WTC11 (cell line): ENCODE measurements at regions not wholly inside any gene's neighbourhood (a gene's known extent, or its start where the extent isn't known, plus 50 kb on each side); places are given as distances from the start of the nearest gene placed in this dataset.

ENCODE experiments used
- ATAC-seq: fragments of 200-7000 bp; cut with Tn5 transposase; 2 replicates; pipeline ENCODE4 v1.10.0; 2021; ENCODE audit warnings: mild to moderate bottlenecking, moderate library complexity
- CTCF ChIA-PET: fragments of 300-600 bp; sonication (Branson Sonifier 250); formaldehyde crosslinking; loops from one replicate; lab custom pipeline; 2021; ENCODE audit warnings: antibody characterized with exemption; lab: Charles Lee
- POLR2A ChIA-PET: fragments of 350-600 bp; sonication (Branson Sonifier 250); formaldehyde crosslinking; loops from one replicate; lab custom pipeline; 2021; ENCODE audit warnings: antibody characterized with exemption; lab: Charles Lee
- DNase-seq: peaks from one replicate; pipeline ENCODE4 v3.0.0; 2021; ENCODE audit warnings: low spot score
- H3K27ac Mint-ChIP-seq: 2 replicates; pipeline ENCODE4 v1.8.0; 2021; ENCODE audit warnings: mixed read lengths
- H3K27me3 Mint-ChIP-seq: 2 replicates; pipeline ENCODE4 v1.8.0; 2021; ENCODE audit warnings: low read depth, mild to moderate bottlenecking, moderate library complexity, mixed read lengths
- H3K36me3 Mint-ChIP-seq: 2 replicates; pipeline ENCODE4 v1.8.0; 2021; ENCODE audit warnings: mixed read lengths
- H3K4me1 Mint-ChIP-seq: 2 replicates; pipeline ENCODE4 v1.8.0; 2022; ENCODE audit warnings: mixed read lengths
- H3K4me3 Mint-ChIP-seq: 2 replicates; pipeline ENCODE4 v1.8.0; 2021; ENCODE audit warnings: mild to moderate bottlenecking, moderate library complexity, mixed read lengths
- H3K9me3 Mint-ChIP-seq: 2 replicates; pipeline ENCODE4 v1.8.0; 2021; ENCODE audit warnings: mixed read lengths
- CREM ChIP-seq: sonication (generic); formaldehyde crosslinking; IDR thresholded peaks from 2 replicates; pipeline ENCODE4 v1.8.1; 2022; ENCODE audit warnings: mild to moderate bottlenecking, missing genetic modification reagents, moderate library complexity
- ESRRA ChIP-seq: sonication (generic); formaldehyde crosslinking; IDR thresholded peaks from 2 replicates; pipeline ENCODE4 v1.8.1; 2022; ENCODE audit warnings: mild to moderate bottlenecking, missing genetic modification reagents, borderline replicate concordance
- GTF2I ChIP-seq: fragments of 250-450 bp; sonication (Bioruptor Pico); conservative IDR thresholded peaks from 2 replicates; pipeline ENCODE4 v1.4.0; 2021; ENCODE audit warnings: mild to moderate bottlenecking
- IRF2 ChIP-seq: sonication (generic); formaldehyde crosslinking; IDR thresholded peaks from 2 replicates; pipeline ENCODE4 v1.8.0; 2022; ENCODE audit warnings: low read depth, missing genetic modification reagents, borderline replicate concordance
- KAT7 ChIP-seq: sonication (generic); formaldehyde crosslinking; IDR thresholded peaks from 2 replicates; pipeline ENCODE4 v1.8.1; 2023; ENCODE audit warnings: missing genetic modification reagents, mild to moderate bottlenecking, borderline replicate concordance
- NFATC4 ChIP-seq: fragments of 250-450 bp; sonication (Bioruptor Pico); IDR thresholded peaks from 2 replicates; pipeline ENCODE4 v1.9.0; 2021; ENCODE audit warnings: mild to moderate bottlenecking
- NFE2L1 ChIP-seq: sonication (generic); formaldehyde crosslinking; IDR thresholded peaks from 2 replicates; pipeline ENCODE4 v1.8.1; 2023; ENCODE audit warnings: missing genetic modification reagents
- RORB ChIP-seq: fragments of 250-450 bp; sonication (Bioruptor Pico); IDR thresholded peaks from 2 replicates; pipeline ENCODE4 v1.9.0; 2021; ENCODE audit warnings: mild to moderate bottlenecking
- SMAD4 ChIP-seq: sonication (generic); formaldehyde crosslinking; IDR thresholded peaks from 2 replicates; pipeline ENCODE4 v1.8.0; 2022; ENCODE audit warnings: mild to moderate bottlenecking, missing genetic modification reagents
- USF2 ChIP-seq: sonication (generic); formaldehyde crosslinking; IDR thresholded peaks from 2 replicates; pipeline ENCODE4 v1.8.1; 2023; ENCODE audit warnings: mild to moderate bottlenecking, missing genetic modification reagents, moderate library complexity
- ZNF138 ChIP-seq: sonication (generic); formaldehyde crosslinking; conservative IDR thresholded peaks from 2 replicates; pipeline ENCODE4 v1.8.1; 2022; ENCODE audit warnings: mild to moderate bottlenecking, moderate library complexity, missing genetic modification reagents
- ZNF263 ChIP-seq: sonication (generic); formaldehyde crosslinking; IDR thresholded peaks from 2 replicates; pipeline ENCODE4 v1.8.1; 2022; ENCODE audit warnings: low read depth, mild to moderate bottlenecking, moderate library complexity, missing genetic modification reagents
- ZNF396 ChIP-seq: fragments of 250-450 bp; sonication (Bioruptor Pico); IDR thresholded peaks from 2 replicates; pipeline ENCODE4 v1.8.0; 2021; ENCODE audit warnings: mild to moderate bottlenecking, moderate library complexity, borderline replicate concordance
- ZNF423 ChIP-seq: fragments of 250-450 bp; sonication (Bioruptor Pico); IDR thresholded peaks from 2 replicates; pipeline ENCODE4 v2.1.2; 2022; ENCODE audit warnings: mild to moderate bottlenecking, moderate library complexity
- ZSCAN18 ChIP-seq: fragments of 250-450 bp; sonication (Bioruptor Pico); IDR thresholded peaks from 2 replicates; pipeline ENCODE4 v2.1.2; 2022; ENCODE audit warnings: mild to moderate bottlenecking, moderate library complexity
- TF ChIP-seq, protein P1 (sequence below): sonication (generic); formaldehyde crosslinking; IDR thresholded peaks from 2 replicates; pipeline ENCODE4 v1.8.0; 2022; ENCODE audit warnings: mild to moderate bottlenecking, missing genetic modification reagents
- TF ChIP-seq, protein P2 (sequence below): fragments of 250-450 bp; sonication (Bioruptor Pico); IDR thresholded peaks from 2 replicates; pipeline ENCODE4 v1.9.0; 2021; ENCODE audit warnings: mild to moderate bottlenecking
- TF ChIP-seq, protein P3 (sequence below): sonication (generic); formaldehyde crosslinking; IDR thresholded peaks from 2 replicates; pipeline ENCODE4 v1.8.1; 2023; ENCODE audit warnings: mild to moderate bottlenecking, missing genetic modification reagents, borderline replicate concordance

DNA sequence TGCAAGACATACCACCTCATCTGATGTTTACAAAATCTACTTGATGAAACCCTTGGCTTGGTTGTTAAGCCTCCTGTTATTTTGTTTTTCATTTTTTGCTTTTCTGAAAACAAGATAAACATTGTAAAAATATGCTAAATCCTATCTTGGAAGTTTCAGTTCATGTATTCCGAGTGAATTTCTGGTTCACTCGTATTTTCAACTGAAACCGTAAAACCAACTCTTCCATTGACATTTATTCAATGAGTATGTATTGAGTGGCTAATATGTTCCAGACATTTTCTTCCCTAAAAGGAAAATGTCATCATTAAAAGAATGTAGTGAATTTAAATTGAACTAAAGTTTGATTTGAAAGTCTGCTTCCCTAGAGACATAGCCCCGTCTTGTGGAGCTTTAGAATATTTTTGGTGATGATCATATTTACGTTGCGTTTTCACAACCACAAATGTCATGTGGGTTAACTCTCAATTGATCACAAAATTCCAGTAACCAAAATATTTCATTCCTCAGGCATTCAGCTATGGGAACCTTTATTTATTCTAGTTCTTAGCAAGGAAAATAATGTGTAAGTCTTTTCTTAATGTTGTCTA, 204.2 kb downstream of the MBD2 start (continued):
- no peak for TF ChIP-seq ZNF423

- H3K9me3 Mint-ChIP-seq, result no peaks in the 10 kb centered on the region
- H3K4me1 Mint-ChIP-seq, result 0 out of 2 replicates have a peak, but pooled peaks cover 2% of the 10 kb centered on the region
- POLR2A ChIA-PET, result no interaction called here
- TF ChIP-seq USF2 (CRISPR knock-in tag), result no peak
- TF ChIP-seq, protein P1, sequence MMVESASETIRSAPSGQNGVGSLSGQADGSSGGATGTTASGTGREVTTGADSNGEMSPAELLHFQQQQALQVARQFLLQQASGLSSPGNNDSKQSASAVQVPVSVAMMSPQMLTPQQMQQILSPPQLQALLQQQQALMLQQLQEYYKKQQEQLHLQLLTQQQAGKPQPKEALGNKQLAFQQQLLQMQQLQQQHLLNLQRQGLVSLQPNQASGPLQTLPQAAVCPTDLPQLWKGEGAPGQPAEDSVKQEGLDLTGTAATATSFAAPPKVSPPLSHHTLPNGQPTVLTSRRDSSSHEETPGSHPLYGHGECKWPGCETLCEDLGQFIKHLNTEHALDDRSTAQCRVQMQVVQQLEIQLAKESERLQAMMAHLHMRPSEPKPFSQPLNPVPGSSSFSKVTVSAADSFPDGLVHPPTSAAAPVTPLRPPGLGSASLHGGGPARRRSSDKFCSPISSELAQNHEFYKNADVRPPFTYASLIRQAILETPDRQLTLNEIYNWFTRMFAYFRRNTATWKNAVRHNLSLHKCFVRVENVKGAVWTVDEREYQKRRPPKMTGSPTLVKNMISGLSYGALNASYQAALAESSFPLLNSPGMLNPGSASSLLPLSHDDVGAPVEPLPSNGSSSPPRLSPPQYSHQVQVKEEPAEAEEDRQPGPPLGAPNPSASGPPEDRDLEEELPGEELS (CRISPR knock-in tag), result no peak
- no peak for TF ChIP-seq NFATC4 (CRISPR knock-in tag)
- no peak for TF ChIP-seq SMAD4
- TF ChIP-seq GTF2I (CRISPR knock-in tag), result no peak
- TF ChIP-seq IRF2 (CRISPR knock-in tag), result no peak
- TF ChIP-seq CREM (CRISPR knock-in tag), result no peak
- H3K27ac Mint-ChIP-seq, result no peak overlapping the region
- ATAC-seq, result no peak
- H3K4me3 Mint-ChIP-seq, result no peak overlapping the region
- no peaks in the 10 kb centered on the region for H3K36me3 Mint-ChIP-seq
- CTCF ChIA-PET, result no interaction called here
- no peak for DNase-seq
- no peaks in the 10 kb centered on the region for H3K27me3 Mint-ChIP-seq
Measured at GRCh38 chr18:54019641-54020040, 204.8 kb downstream of the MBD2 start.

DNA sequence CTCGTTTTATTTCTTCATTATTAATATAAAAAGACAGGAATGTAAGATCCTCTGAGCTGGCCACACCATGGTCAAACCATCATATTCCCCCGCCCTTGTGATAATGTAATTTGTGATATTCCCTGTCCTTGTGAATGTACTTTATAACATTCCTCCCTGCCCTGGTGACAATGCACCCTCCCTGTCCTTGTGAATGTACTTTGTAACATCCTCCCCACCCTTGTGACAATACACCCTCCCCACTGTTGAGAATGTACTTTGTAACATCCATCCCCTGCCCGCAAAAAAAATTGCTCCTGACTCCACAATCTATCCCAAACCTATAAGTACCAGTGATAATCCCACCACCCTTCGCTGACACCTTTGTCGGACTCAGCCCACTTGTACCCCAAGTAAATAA, 211.0 kb downstream of the MBD2 start:
- Mint-ChIP-seq H3K4me1 (no peaks in the 10 kb centered on the region), H3K36me3 (no peaks in the 10 kb centered on the region), H3K4me3 (no peak overlapping the region), H3K9me3 (peaks cover 5% of the 10 kb centered on the region), H3K27me3 (no peaks in the 10 kb centered on the region), H3K27ac (no peak overlapping the region)
- DNase-seq (no peak), ATAC-seq (no peak)
- TF ChIP-seq ZSCAN18 (no peak), GTF2I (CRISPR knock-in tag) (no peak), ZNF396 (CRISPR knock-in tag) (no peak), ZNF263 (no peak), NFE2L1 (CRISPR knock-in tag) (no peak), ZNF138 (no peak), KAT7 (no peak), RORB (no peak), ESRRA (CRISPR knock-in tag) (no peak)
- TF ChIP-seq, protein P2, sequence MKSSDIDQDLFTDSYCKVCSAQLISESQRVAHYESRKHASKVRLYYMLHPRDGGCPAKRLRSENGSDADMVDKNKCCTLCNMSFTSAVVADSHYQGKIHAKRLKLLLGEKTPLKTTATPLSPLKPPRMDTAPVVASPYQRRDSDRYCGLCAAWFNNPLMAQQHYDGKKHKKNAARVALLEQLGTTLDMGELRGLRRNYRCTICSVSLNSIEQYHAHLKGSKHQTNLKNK (CRISPR knock-in tag), result no peak
- TF ChIP-seq, protein P3, sequence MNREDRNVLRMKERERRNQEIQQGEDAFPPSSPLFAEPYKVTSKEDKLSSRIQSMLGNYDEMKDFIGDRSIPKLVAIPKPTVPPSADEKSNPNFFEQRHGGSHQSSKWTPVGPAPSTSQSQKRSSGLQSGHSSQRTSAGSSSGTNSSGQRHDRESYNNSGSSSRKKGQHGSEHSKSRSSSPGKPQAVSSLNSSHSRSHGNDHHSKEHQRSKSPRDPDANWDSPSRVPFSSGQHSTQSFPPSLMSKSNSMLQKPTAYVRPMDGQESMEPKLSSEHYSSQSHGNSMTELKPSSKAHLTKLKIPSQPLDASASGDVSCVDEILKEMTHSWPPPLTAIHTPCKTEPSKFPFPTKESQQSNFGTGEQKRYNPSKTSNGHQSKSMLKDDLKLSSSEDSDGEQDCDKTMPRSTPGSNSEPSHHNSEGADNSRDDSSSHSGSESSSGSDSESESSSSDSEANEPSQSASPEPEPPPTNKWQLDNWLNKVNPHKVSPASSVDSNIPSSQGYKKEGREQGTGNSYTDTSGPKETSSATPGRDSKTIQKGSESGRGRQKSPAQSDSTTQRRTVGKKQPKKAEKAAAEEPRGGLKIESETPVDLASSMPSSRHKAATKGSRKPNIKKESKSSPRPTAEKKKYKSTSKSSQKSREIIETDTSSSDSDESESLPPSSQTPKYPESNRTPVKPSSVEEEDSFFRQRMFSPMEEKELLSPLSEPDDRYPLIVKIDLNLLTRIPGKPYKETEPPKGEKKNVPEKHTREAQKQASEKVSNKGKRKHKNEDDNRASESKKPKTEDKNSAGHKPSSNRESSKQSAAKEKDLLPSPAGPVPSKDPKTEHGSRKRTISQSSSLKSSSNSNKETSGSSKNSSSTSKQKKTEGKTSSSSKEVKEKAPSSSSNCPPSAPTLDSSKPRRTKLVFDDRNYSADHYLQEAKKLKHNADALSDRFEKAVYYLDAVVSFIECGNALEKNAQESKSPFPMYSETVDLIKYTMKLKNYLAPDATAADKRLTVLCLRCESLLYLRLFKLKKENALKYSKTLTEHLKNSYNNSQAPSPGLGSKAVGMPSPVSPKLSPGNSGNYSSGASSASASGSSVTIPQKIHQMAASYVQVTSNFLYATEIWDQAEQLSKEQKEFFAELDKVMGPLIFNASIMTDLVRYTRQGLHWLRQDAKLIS (CRISPR knock-in tag), result no peak
- CTCF ChIA-PET, result no interaction called here
- POLR2A ChIA-PET, result no interaction called here
